GM12873 (cell line): ENCODE measurements at regions not wholly inside any gene's neighbourhood (a gene's known extent, or its start where the extent isn't known, plus 50 kb on each side); places are given as distances from the start of the nearest gene placed in this dataset.

Source experiments
- CTCF ChIP-seq: IDR thresholded peaks from 2 replicates; pipeline ENCODE4 v1.5.1; 2012; ENCODE audit warnings: low read depth, mild to moderate bottlenecking, moderate library complexity, low read length, control low read depth; ENCODE audit not compliant: insufficient read depth; ENCODE audit errors: missing control alignments

GRCh38 chr16:63841271-63841670 is 1280.6 kb downstream of the CDH11 start:
- TF ChIP-seq CTCF = no peak

GRCh38 chr16:63830061-63830460 is 1291.8 kb downstream of the CDH11 start:
- no peak for TF ChIP-seq CTCF

GRCh38 chr16:63822818-63823217 is 1299.0 kb downstream of the CDH11 start:
- TF ChIP-seq CTCF = no peak

GRCh38 chr16:63816276-63816675 is 1305.6 kb downstream of the CDH11 start:
- TF ChIP-seq CTCF = no peak

GRCh38 chr16:63813862-63814261 is 1308.0 kb downstream of the CDH11 start:
- no peak for TF ChIP-seq CTCF

- TF ChIP-seq CTCF = no peak
Measured at GRCh38 chr16:63808730-63809129, 1313.1 kb downstream of the CDH11 start.

GRCh38 chr16:63806794-63807506 is 1314.9 kb downstream of the CDH11 start:
- no peak for TF ChIP-seq CTCF
